Stimulated activated CD8-positive, alpha-beta memory T cell treated with anti-CD3 and anti-CD28 coated beads, Interleukin-4, amount 100 ng/mL, for 48 hours (primary cell): ENCODE measurements at regions not wholly inside any gene's neighbourhood (a gene's known extent, or its start where the extent isn't known, plus 50 kb on each side); places are given as distances from the start of the nearest gene placed in this dataset.
"Not testable (repeated sequence)": the region's sequence is repeated elsewhere in the genome, so short reads cannot be mapped to it uniquely, and the experiment has no call there.

Experiments
- DNase-seq: peaks from one replicate; pipeline ENCODE4 v3.0.0-alpha.2; 2020

DNA sequence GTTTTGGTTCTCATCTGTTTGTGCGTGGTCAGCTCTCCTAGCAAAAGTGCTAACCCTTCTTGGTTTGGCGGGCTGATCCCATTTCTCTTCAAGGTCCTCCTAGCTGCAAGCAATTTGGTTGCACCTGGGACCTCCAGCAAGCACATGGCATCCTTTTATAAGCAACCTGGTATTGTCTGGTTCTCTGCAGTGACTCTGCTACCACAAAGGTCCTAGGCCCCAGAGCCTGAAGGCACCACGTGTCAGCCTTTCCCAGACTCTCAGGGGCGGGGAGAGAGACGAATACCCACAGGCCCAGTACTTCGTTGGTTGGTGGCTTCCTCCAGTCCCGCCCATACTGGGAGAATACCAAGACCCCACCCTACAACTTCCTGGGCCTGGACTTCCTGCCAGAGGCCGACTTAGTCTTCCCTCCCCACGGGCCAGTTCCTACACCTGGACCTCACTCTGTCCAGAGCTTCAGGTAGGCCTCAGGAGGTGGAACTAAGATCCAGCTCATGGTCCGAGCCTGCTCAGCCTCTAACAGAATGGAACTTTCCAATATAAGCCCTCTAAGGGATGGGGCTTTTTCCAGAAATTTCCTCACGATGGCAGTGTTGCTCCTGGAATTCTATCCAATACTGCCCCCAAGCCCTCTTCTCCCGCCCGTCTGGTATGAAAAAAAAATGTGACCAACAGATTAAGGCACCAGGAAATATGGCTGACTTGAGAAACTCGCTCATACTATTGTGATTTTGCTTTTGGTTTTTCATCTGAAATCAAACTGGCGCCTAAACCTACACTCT, 192.5 kb upstream of the STK26 start:
- peak; percentile 43 for DNase-seq

DNA sequence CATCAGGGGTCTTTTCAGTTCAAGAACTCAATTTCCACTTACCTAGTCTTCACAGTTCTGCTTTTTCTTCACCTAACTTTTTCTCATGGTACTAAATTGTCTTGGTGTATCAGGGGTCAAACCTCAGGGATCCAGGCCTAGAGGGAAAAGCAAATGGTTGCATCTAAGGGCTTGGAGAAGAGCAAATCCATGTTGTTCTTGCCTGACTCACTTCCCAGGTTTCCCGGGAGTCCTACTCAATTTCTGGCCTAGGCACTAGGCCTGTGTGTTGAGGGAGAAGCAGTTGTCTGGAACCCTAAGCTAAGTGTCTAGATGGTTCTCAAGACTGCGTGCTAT, 191.9 kb upstream of the STK26 start:
- no peak for DNase-seq

DNA sequence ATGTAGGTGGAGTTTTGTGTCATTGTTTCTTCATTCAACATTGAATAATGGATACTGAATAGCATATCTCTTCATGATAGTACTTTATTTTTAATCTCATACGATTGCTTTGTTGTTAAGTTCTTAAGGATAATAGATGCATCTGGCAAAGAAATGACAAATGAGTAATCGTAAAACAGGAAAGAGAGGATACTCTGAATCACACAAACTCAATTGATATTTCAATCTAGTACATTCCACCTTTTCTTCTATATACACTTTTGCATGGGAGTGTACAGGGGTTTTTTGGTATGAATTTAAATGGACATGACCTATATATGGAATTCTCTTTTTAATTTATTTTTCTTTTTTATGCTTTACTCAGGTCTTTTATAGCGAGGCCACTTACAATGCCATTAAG, 186.9 kb upstream of the STK26 start:
- DNase-seq, result no peak

DNA sequence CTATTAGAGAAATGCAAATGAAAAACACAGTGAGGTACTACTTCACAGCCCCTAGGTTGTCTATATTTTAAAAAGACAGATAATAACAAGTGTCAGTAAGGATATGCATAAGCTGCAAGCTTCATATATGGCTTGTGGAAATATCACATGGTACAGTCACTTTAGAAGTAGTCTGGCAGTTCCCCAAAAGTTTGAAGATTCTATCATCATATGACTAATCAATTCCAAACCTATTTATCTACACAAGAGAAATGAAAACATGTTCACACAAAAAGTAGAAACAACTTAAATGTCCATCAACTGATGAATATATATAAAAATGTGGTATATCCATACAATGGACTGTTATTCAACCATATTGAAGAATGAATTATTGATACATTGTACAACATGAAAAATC, 185.8 kb upstream of the STK26 start:
- no peak for DNase-seq

DNA sequence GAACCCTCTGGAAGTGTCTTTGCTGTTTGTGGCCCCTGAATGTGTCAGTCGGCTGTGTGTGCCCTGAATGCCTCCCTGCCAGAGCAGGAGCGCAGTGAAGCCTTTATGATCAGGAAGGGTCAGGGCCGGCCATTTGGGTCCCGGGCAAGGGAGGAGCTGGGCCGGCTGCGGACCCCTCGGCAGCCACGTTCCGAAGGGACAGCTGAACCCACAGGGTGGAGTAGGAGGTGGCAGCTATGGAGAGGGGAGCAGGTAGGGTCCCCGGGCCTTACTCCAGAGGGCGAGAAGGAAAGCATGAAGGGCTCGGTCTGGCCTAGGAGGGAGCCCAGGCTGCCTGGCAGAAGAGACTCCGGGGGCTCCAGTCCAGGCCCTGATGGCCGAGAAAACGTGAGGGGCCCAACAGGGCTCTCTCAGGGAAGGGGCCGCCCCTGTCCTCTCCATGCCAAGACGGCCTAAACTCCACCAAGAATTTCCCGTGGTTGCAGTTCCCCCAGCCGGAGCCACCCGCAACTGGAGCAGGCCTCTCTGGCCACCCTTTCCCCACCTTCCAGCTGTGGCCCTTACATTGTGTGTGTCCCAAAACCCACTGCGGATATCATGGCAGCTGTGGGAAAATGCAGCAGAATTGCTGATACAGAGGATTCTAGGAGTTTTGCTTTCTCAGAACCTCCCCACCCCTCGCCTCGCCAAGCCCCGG, 182.2 kb upstream of the STK26 start:
- no peak for DNase-seq

DNA sequence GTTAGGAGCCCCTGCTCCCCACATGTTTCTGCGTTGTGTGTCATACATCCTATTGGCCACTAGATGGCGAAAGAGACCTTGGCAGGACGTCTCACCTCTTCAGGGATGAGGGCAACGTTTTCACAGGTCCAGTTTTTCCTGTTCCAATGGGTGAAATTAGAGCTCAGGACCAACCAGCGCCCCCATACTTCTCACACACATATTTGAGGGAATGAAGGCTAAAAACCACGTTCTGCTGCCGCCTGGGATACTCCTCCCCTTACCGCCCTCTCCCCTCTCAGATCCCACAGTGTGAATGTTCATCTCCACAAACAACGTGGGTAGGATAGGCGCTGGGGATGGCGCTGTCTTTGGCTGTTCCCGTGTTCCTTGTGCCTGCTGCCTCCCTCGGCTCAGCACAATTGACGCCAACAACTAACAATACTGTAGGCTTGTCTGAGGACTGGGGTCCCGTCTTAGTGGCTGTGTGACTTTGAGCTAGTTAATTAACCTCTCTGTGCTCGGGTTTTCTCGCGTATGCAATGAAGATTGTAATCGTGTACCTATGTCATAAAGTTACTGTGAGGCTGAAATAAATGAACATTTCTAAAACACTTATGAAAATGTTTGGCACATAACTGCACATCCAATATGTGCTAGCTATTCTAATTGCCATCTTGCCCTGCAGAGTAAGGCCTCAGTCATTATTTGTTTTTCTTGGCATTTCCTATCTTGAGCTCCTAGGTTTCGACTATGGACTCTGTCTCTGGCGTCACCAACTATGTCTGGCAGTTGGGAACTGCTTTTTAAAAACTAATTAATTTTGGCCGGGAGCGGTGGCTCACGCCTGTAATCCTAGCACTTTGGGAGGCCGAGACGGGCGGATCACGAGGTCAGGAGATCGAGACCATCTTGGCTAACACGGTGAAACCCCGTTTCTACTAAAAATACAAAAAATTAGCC, 181.3 kb upstream of the STK26 start:
- DNase-seq, result peak; percentile 31

DNA sequence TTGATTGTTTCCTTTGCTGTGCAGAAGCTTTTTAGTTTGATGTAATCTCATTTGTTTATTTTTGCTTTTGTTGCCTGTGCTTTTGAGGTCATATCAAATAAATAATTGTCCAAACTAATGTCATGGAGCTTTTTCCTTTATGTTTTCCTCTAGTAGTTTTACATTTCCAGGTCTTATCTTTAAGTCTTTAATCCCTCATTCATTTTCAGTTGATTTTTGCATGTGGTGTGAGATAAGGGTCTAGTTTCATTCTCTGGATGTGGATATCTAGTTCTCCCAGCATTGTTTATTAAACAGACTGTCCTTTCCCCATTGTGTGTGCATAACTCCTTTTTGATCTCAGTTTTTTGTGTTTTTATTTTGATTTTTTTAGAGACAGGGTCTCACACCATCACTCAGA, 179.1 kb upstream of the STK26 start:
- DNase-seq, result no peak

DNA sequence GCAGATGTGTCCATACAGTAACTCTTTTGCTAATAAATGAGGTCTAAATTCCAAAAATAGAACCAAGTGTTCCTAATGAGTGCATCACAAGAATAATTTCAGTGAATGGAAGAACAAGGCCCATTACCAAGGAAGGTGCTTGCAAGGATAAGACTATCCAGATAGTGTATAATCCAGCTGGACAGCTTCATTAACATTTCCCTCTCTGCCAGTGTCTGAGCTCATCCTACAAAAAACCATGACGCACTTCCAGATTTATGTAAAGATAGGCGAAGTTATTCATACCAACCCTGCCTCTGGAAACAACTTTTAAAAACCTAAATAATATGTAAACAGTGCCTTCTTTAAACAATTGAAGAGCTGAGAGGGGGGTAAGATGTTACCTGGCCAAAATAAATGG, 177.9 kb upstream of the STK26 start:
- DNase-seq, result no peak

DNA sequence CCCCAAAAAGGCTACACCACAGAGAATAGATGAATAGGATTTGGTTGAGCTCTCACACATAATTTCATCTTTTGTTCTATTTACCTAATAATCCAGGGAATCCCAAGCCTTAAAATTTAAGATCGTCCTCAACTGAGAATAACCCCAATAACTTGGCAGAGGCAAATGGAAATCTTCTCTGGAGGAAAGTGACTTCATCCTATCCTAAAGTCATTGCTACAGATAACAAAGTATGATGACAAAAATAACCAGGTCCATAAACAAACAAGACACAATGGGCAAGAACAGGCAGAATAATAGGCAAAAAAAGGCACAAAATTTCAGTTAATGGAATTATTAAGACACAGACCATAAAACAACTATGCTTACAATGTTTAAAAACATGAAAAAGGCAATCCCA, 177.3 kb upstream of the STK26 start:
- DNase-seq, result no peak

DNA sequence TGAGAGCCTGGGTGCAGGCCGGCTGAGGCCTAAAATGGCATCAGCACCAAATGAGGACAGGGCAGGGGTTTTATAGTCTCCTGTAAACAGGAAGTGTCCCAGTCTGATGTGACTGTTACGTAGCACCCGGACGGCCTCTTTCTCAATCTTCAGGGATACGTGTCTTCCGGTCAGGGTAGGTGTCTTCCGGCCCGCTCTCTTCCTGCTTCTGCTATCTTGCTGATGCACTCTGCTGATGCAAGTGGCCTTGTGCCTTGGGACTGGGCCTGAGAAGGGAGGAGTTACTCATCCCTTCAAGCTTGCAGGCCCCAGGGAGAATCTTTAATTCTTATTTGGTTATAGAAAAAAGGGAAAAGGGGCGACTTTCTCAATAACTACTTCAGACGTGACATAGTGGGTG, 172.1 kb upstream of the STK26 start:
- DNase-seq, result not testable (repeated sequence)

DNA sequence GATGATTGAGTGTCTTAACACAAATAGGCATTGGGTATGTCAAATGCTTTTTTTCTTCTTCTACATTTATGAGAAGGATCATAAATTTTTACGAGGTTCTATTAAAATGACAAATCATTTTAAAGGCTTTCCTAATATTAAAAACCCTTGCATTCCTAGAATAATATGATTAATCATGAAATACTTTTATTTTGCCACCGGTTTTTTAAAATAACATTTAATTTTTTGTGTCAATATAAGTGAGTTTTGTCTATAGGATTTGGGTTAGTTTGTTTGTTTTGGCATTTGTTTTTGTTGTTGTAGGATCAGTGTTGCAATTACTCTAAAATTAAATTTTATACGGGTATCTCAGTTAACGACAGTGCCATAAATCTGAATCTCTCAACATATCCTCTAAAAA, 169.7 kb upstream of the STK26 start:
- no peak for DNase-seq

DNA sequence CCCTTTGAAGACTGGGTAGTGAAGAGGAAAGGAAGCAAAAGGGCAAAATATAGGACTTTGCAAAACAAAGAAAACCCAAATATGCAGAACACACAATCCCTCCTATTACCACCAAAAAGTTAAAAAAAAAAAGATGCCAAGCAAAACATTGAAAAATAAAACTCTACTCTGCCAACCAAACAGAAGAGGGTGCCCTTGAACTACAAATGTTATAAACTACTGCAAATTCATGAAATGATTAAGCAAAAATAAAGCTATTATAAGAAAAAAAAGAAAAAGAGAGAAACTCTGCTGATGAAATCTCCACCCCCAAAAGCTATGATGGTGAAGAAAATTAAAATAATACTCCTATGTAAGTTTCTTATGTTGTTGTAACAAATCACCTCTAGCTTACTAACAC, 168.5 kb upstream of the STK26 start:
- no peak for DNase-seq

DNA sequence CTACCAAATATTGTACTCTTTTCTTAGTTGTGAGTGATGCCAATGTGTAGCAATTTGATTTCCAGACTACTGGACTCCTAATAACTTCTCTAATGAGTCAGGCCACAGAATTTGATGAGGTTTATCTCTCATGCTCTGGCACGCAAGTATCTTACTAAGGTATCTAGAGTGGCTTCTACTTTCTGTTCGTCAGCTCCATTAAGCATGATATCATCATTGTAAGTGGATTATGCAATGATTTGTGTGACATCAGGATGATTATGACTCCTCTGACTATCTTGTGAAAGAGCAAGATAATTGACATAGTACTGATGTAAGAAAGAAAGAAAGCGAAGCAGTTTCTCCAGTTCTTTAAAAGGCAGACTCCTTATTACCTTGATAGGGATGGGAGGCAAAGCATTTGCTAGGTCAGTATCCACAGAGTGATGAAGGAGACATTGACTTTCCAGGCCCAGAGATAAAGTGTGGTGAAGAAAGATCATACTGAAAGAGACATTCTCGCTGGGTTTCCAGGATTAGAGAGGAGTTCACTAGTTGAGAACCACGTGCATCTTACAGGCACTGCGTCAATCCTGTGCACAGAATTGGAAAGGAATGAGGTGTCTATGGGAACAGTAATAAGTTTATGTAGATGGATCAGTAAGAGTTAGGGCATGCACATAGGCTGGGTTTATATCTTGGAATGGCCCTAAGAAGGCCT, 161.9 kb upstream of the STK26 start:
- DNase-seq, result no peak

DNA sequence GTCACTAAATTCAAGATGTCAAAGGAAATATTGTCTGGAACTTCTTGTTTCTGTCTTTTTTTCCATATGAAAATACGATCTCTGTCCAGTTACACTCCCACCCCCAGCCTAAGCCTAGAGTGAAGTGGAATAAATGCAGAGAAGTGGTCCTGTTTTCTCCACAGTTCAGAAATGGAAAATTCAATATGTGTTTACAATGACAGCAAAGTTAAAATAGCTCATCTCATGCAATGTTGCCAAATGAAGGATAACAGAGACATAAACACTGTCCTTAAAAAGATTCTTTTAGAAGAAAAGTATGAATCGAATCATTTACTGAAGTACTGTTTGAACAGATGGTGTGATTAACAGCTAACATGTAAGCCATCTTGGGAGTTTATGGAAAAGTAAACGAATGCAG, 160.8 kb upstream of the STK26 start:
- DNase-seq, result no peak

DNA sequence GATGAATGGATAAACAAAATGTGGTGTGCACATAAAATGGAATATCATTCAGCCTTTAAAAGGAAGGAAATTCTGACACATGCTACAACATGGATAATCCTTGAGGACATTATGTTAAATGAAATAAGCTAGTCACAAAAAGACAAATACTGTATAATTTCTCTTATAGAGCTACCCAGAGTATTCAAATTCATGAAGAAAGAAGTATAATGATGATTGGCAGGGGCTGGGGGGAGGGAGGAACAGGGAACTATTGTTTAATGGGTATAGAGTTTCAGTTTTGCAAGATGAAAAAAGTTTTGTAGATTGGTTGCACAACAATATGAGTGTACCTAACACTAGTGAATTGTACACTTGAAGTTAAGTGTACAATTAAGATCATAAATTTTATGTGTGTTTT, 153.9 kb upstream of the STK26 start:
- DNase-seq, result no peak

DNA sequence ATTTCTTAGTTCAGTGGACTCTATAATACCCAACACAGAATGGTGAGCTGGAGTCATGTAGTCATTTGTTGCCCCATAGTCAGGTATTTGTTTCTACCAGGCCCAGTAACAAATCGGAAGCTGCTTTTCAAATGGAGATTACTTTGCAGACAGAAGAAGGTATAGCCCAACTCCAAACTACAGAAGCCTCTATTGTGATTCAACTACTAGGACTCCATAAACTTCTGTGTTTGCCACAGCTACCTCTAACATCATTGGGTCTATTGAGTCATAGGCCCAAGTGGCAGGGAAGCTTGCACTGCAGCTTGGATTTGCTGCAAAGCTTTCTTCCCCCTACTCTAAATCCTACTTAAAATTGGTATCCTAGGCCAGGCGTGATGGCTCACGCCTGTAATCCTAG, 148.8 kb upstream of the STK26 start:
- DNase-seq, result no peak

DNA sequence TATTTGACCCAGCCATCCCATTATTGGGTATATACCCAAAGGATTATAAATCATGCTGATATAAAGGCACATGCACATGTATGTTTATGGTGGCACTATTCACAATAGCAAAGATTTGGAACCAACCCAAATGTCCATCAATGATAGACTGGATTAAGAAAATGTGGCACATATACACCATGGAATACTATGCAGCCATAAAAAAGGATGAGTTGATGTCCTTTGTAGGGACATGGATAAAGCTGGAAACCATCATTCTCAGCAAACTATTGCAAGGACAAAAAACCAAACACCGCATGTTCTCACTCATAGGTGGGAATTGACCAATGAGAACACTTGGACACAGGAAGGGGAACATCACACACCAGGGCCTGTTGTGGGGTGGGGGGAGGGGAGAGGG, 147.3 kb upstream of the STK26 start:
- not testable (repeated sequence) for DNase-seq

DNA sequence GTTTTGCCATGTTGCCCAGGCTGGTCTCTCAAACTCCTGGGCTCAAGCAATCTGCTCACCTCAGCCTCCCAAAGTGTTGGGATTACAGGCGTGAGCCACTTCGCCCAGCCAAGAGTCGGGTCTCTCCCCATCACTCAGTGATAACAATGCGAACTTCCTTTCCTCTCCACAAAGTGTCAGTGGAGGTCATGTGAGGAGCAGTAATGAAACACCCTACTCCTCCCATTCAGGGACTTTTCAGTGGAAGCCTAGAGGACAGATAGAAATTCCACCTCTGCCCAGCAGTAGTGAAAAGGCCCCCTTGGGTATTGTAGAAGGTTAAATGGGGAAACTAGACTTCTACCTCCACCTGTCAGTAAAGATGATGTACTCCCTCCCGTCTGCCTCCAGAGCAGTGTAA, 141.9 kb upstream of the STK26 start:
- no peak for DNase-seq

DNA sequence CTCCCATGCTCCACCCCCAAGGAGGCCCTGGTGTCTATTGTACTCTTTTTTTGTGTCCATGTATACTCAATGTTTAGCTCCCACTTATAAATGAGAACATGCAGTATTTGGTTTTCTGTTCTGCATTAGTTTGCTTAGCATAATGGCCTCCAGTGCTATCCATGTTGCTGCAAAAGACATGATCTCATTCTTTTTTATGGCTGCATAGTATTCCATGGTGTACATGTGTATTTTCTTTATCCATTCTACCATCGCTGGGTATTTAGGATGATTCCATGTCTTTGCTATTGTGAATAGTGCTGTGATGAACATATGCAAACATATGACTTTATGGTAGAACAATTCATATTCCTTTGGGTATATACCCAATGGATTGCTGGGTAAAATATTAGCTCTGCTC, 138.1 kb upstream of the STK26 start:
- not testable (repeated sequence) for DNase-seq

DNA sequence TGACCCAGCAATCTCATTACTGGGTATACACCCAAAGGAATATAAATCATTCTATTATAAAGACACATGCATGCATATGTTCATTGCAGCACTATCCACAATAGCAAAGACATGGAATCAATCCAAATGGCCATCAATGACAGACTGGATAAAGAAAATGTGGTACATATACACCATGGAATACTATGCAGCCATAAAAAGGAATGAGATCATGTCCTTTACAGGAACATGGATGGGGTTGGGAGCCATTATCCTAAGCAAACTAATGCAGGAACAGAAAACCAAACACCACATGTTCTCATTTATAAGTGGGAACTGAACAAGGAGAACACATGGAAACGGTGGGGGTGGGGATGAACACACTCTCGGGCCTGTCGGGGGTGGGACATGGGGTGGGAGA, 129.2 kb upstream of the STK26 start:
- not testable (repeated sequence) for DNase-seq

DNA sequence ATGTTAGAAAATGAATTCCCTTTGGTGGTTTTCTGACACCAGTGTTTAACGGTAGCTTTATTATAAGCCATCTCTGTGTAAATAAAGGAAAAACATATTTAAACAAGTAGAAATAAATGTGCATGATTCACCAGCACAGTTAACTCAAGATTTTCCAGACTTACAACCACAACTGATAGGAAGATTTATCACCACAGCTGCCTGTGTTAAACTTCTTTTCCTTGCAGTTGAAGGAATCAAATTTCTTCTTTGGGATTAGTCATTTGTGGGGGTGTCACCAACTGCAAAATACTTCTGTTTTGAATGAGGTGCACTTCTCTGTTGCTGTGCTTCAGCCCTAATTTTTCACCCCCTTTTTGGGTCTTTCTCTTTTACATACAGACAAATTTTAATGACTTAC, 128.1 kb upstream of the STK26 start:
- DNase-seq, result no peak

DNA sequence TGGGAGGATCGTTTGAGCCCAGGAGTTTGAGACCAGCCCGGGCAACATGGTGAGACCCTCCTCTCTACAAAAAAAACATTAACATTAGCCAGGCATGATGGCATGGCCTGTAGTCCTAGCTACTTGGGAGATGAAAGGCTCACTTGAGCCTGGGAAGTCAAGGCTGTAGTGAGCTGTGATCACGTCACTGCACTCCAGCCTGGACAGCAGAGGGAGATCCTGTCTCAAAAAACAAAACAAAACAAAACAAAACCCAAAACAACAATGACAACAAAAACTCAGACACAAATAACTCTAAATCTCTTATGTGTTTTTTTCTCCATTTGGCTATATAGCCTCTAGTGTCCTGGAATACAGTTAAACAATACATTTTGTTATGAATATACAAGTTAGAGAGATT, 127.3 kb upstream of the STK26 start:
- no peak for DNase-seq

DNA sequence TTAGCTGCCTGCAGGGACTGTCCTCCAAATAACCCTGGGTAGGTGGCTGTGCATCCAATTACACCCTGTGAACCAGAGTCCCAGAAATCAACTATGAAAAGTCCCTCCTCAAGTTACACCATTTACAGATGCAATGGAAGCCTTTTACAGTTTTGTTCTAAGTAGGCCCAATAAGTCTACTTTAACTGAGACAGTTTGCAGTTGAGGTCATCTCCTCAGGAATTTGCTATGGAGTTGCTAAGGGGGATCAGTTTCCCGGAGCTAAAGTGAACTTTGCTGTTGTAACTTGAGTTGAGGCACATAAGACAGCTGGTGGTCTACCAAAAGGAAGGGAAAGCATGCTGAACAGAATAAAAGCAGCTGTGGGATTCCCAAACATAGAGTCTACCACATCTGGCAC, 121.6 kb upstream of the STK26 start:
- DNase-seq, result no peak
